ENCODE measurements at regions not wholly inside any gene's neighbourhood (a gene's known extent, or its start where the extent isn't known, plus 50 kb on each side); places are given as distances from the start of the nearest gene placed in this dataset.
"Not testable (repeated sequence)": the region's sequence is repeated elsewhere in the genome, so short reads cannot be mapped to it uniquely, and the experiment has no call there.

DNA sequence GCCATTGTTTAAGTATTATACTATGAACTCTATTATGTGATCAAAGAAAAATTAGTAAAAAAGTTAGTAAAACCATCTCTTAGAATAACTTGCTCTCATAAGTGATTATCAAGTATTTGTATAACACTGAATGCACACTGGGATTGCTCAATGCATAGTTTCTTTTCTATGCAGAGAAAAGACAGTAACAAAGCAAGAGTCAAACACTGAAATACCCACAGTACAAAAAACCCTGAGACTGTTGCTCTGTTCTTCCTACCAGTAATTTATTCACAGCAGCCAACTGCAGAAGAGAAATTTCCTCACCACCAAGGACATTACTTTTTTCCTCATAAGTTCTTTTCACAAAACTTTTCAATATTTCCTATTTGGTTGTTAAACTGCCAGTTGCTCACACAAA, 634.4 kb downstream of the DTWD2 start:
- TF ChIP-seq, protein P1, sequence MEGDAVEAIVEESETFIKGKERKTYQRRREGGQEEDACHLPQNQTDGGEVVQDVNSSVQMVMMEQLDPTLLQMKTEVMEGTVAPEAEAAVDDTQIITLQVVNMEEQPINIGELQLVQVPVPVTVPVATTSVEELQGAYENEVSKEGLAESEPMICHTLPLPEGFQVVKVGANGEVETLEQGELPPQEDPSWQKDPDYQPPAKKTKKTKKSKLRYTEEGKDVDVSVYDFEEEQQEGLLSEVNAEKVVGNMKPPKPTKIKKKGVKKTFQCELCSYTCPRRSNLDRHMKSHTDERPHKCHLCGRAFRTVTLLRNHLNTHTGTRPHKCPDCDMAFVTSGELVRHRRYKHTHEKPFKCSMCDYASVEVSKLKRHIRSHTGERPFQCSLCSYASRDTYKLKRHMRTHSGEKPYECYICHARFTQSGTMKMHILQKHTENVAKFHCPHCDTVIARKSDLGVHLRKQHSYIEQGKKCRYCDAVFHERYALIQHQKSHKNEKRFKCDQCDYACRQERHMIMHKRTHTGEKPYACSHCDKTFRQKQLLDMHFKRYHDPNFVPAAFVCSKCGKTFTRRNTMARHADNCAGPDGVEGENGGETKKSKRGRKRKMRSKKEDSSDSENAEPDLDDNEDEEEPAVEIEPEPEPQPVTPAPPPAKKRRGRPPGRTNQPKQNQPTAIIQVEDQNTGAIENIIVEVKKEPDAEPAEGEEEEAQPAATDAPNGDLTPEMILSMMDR (IDR thresholded peaks at IDR 0.05) = no peak
- TF ChIP-seq ZFX (IDR thresholded peaks at IDR 0.05; ENCODE audit: borderline replicate concordance) = no peak
- no peak overlapping the region for H3K27ac ChIP-seq

DNA sequence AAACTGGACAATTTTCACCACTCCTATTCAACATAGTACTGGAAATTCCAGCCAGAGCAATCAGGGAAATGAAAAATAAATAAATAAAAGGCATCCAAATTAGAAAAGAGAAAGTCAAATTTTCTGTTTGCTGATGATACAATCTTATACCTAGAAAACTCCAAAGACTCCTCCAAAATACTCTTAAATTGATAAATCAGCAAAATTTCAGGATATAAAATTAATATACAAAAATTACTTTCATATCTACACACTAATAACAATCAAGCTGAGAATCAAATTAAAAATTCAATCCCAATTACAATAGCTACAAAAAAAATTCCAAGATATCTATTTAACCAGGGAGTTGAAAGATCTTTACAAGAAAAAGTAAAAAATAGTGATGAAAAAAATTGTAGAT, 651.9 kb downstream of the DTWD2 start:
- H3K27ac ChIP-seq = no peak overlapping the region
- TF ChIP-seq, protein P1 (IDR thresholded peaks at IDR 0.05) = no peak
- TF ChIP-seq ZFX (IDR thresholded peaks at IDR 0.05; ENCODE audit: borderline replicate concordance) = no peak

DNA sequence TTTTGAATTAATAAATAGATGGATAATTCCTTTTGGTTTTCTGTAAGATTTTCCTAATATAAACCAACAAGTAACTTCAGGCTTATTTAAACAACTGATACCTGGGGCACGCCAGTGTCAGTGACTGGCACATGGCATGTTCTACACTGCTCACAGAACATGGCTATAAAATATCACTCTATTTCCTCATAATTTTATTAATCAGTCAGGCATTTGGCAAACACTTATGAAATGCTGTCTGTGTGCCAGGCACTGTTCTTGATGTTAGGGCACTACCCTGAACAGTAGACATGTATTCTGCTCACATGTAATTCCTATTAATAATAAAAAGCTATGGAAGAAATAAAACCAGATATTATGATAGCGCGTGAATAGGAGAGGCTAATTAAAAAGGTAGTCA, 661.0 kb downstream of the DTWD2 start:
- TF ChIP-seq, protein P1 (IDR thresholded peaks at IDR 0.05) = no peak
- TF ChIP-seq ZFX (IDR thresholded peaks at IDR 0.05; ENCODE audit: borderline replicate concordance) = no peak

GRCh38 chr5:118326481-118327045, 661.8 kb downstream of the DTWD2 start:
- TF ChIP-seq, protein P1 (IDR thresholded peaks at IDR 0.05) = no peak
- TF ChIP-seq ZFX (IDR thresholded peaks at IDR 0.05; ENCODE audit: borderline replicate concordance) = no peak
- no peak overlapping the region for H3K27ac ChIP-seq

More for the DNA sequence above, 661.0 kb downstream of the DTWD2 start:
- no peak overlapping the region for H3K27ac ChIP-seq

DNA sequence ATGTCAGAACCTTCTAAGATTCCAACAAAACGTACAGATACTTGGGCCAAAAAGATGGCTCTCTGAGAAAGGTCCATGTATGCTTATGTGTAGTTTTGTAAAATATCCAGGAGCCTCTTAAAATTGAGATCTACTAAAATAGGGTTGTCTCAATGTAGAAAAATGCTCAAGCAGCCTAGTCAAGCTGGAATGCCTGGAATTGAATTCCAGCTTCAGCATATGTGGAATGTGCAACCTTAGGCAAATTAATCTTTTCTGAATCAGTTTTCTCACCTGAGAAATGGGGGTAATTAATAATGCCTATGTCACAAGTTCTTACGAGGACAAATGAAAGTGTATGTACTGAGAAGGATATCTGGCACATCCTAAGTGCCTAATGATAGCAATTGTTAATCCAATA, 662.4 kb downstream of the DTWD2 start:
- no peak overlapping the region for H3K27ac ChIP-seq
- TF ChIP-seq, protein P1 (IDR thresholded peaks at IDR 0.05) = no peak
- TF ChIP-seq ZFX (IDR thresholded peaks at IDR 0.05; ENCODE audit: borderline replicate concordance) = no peak

- H3K27ac ChIP-seq = not testable (repeated sequence)
Measured at GRCh38 chr5:118323723-118324122, 664.6 kb downstream of the DTWD2 start.

GRCh38 chr5:118321081-118321480, 667.3 kb downstream of the DTWD2 start:
- H3K27ac ChIP-seq = no peak overlapping the region
- TF ChIP-seq, protein P1 (IDR thresholded peaks at IDR 0.05) = no peak
- no peak for TF ChIP-seq ZFX (IDR thresholded peaks at IDR 0.05; ENCODE audit: borderline replicate concordance)

DNA sequence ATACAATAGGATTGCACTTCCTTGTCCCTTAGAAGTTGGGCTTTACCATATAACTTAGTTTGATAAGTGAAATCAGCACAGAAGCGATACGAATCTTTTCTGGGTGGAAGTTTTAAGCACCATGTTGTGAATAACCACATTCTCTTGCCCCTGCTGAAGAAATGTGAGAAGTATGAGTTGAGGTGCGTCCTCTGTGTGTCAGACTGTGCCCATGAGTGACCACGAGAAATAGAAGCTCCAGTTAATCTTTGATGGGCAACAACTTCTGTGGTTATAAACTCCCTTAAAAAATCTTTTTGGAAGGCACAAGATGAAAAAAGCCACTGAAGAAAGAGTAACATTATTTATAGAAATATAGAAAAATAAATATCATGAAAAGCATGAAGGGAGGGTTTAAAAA, 668.2 kb downstream of the DTWD2 start:
- H3K27ac ChIP-seq = no peak overlapping the region
- no peak for TF ChIP-seq ZFX (IDR thresholded peaks at IDR 0.05; ENCODE audit: borderline replicate concordance)
- TF ChIP-seq, protein P1 (IDR thresholded peaks at IDR 0.05) = no peak

Data from 22Rv1 (cell line).